PC-9 (cell line): ENCODE measurements at regions not wholly inside any gene's neighbourhood (a gene's known extent, or its start where the extent isn't known, plus 50 kb on each side); places are given as distances from the start of the nearest gene placed in this dataset.

Experiments used
- CTCF ChIP-seq: fragments of 200-600 bp; sonication (generic); conservative IDR thresholded peaks from 2 replicates; pipeline ENCODE4 v1.6.1; 2017; ENCODE audit warnings: mixed run types, antibody characterized with exemption, mild to moderate bottlenecking, moderate library complexity
- EZH2 ChIP-seq: fragments of 200-600 bp; sonication (generic); IDR thresholded peaks from 2 replicates; pipeline ENCODE4 v1.8.0; 2017; ENCODE audit warnings: antibody characterized with exemption, low read depth

DNA sequence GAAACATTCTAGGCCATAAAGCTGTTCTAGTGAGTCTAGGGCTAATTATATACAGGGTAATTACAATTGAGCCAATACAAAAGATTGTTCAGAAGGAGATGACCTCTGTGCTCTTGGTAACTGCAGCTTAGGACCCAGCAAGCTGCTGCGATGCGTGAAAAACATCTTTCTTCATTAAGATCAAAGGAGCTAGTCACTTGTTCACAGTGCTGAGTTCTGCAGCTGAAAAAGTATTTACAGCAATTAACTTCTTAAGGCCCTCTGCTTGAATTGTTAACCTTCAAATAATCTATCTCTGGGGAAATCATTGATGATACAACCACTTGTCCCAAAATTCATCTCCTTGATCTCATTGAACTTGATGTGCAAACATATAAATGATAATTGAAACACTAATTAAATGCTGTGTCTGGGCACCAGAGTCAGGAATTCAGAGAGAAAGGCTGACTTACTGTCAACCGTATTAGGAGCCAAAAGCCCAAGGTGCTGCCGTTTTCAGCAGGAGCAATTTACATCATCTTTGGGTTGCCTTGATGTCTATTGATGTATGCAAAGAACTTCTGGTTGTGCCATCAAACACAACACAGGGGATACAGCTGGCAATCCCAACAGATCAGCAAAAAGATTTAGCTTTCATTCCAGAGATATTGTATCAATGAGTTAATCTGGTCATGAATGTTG lies 213.0 kb downstream of the NECTIN3 start:
- TF ChIP-seq CTCF (no peak), EZH2 (no peak)
